Lower lobe of right lung (tissue), 2 donors: ENCODE measurements at regions not wholly inside any gene's neighbourhood (a gene's known extent, or its start where the extent isn't known, plus 50 kb on each side); places are given as distances from the start of the nearest gene placed in this dataset.

ENCODE experiments used
- ATAC-seq, 2 donors: fragments of 200-7000 bp; cut with Tn5 transposase; one replicate each; pipeline ENCODE4 v1.9.1; 2020 to 2022; ENCODE audit warnings: mild to moderate bottlenecking in 2 of 2, moderate library complexity in 2 of 2
- DNase-seq: peaks from one replicate; pipeline ENCODE4 v3.0.0-alpha.2; 2020
- H3K27ac ChIP-seq: fragments of 200-600 bp; one replicate; pipeline ENCODE4 v1.8.0; 2022
- H3K27me3 ChIP-seq: fragments of 200-600 bp; one replicate; pipeline ENCODE4 v1.8.0; 2022; ENCODE audit warnings: low read depth
- H3K36me3 ChIP-seq: fragments of 200-600 bp; one replicate; pipeline ENCODE4 v1.8.0; 2022; ENCODE audit warnings: mild to moderate bottlenecking
- H3K4me1 ChIP-seq: fragments of 200-600 bp; one replicate; pipeline ENCODE4 v1.8.0; 2022
- H3K4me3 ChIP-seq: fragments of 200-600 bp; one replicate; pipeline ENCODE4 v1.8.0; 2022; ENCODE audit warnings: mild to moderate bottlenecking
- H3K9me3 ChIP-seq: fragments of 200-600 bp; one replicate; pipeline ENCODE4 v1.8.0; 2022
- intact Hi-C: fragments of 100-400 bp; cut with DNase I; formaldehyde crosslinking; loops from one replicate; pipeline ENCODE4 v1.11.0; 2022
- TF ChIP-seq, protein P1 (sequence below): fragments of 200-600 bp; IDR thresholded peaks from one replicate; pipeline ENCODE4 v1.8.0; 2022; ENCODE audit warnings: antibody characterized with exemption, mild to moderate bottlenecking
- donor health status: DM: no; HTN: yes; CAD: no; lungs with severe emphysema.

DNA sequence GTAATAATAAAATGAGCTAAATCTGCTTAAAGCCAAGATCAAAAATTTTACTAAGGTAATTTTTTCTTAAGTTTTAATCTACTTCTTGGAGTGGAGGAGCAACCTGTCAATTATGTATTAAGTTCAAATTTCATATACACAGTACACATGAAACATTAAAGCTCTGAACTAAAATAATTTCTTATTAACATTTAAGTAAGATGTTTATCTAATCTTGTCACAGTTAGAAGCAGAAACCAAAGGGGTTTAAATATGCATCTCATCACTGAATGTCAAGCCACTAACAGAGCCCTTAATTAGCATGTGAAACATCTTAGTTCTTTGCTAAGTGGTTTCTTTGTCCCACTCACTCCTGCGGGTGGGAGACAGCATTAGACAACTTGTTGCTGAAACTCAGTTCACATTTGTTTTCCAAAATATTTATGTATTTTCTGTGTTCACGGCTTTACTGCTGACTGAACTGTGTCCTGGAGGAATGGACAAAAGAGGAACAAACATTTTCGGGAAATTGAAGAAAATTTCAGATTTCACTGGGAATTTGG, 130.9 kb upstream of the MBL2 start:
- Histone ChIP-seq H3K9me3 (no peaks in the 10 kb centered on the region), H3K4me1 (no peaks in the 10 kb centered on the region), H3K36me3 (no peaks in the 10 kb centered on the region), H3K27me3 (no peaks in the 10 kb centered on the region), H3K4me3 (no peak overlapping the region), H3K27ac (no peak overlapping the region)
- no peak for ATAC-seq
- DNase-seq, result no peak
- intact Hi-C loops, result no loop called here
- TF ChIP-seq, protein P1, sequence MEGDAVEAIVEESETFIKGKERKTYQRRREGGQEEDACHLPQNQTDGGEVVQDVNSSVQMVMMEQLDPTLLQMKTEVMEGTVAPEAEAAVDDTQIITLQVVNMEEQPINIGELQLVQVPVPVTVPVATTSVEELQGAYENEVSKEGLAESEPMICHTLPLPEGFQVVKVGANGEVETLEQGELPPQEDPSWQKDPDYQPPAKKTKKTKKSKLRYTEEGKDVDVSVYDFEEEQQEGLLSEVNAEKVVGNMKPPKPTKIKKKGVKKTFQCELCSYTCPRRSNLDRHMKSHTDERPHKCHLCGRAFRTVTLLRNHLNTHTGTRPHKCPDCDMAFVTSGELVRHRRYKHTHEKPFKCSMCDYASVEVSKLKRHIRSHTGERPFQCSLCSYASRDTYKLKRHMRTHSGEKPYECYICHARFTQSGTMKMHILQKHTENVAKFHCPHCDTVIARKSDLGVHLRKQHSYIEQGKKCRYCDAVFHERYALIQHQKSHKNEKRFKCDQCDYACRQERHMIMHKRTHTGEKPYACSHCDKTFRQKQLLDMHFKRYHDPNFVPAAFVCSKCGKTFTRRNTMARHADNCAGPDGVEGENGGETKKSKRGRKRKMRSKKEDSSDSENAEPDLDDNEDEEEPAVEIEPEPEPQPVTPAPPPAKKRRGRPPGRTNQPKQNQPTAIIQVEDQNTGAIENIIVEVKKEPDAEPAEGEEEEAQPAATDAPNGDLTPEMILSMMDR, result no peak

DNA sequence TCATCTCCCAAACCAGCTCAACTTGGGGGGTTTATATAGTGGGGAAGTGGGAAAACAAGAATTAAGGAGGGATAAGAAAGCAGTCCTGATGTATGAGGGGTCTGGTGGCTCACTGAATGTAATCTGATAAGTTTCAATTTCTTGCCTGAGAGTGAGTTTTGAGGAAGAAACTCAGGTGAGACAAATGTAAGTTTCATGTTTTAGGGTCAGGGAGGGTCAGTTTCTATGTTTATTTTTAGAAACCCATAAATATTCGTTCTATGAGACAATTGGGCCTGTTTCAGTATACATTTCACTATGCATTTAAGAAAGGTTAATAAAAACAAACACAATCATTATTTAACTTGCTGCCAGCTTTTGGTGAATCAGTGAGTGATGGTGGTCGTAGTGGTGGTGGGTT, 128.0 kb upstream of the MBL2 start:
- TF ChIP-seq, protein P1, result no peak
- no peak overlapping the region for H3K4me3 ChIP-seq
- DNase-seq (no peak), ATAC-seq (no peak)
- no peaks in the 10 kb centered on the region for H3K36me3 ChIP-seq
- no peaks in the 10 kb centered on the region for H3K4me1 ChIP-seq
- intact Hi-C loops, result no loop called here
- H3K27me3 ChIP-seq, result no peaks in the 10 kb centered on the region
- H3K9me3 ChIP-seq, result no peaks in the 10 kb centered on the region
- H3K27ac ChIP-seq, result no peak overlapping the region

DNA sequence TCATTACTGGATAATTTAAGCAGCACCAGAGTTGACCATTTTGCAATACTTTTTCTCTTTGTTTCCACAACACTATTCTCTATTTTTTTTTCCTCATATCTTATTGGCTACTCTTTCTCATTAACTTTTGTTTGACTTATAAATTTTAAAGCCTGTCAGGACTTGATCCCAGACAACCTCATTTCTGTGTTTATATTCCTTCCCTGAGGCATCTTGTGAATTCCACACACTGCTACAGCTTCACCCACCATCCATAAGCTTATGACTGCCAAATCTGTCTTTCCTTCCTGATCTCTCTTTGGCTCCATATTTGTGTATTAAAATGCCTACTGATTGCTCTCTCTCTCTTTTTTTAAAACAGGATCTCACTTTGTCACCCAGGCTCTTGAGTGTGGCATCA, 124.6 kb upstream of the MBL2 start:
- Histone ChIP-seq H3K9me3 (no peaks in the 10 kb centered on the region), H3K4me3 (no peak overlapping the region), H3K27me3 (no peaks in the 10 kb centered on the region), H3K36me3 (no peaks in the 10 kb centered on the region), H3K27ac (no peak overlapping the region), H3K4me1 (no peaks in the 10 kb centered on the region)
- ATAC-seq (no peak), DNase-seq (no peak)
- TF ChIP-seq, protein P1, result no peak
- intact Hi-C loops, result no loop called here

DNA sequence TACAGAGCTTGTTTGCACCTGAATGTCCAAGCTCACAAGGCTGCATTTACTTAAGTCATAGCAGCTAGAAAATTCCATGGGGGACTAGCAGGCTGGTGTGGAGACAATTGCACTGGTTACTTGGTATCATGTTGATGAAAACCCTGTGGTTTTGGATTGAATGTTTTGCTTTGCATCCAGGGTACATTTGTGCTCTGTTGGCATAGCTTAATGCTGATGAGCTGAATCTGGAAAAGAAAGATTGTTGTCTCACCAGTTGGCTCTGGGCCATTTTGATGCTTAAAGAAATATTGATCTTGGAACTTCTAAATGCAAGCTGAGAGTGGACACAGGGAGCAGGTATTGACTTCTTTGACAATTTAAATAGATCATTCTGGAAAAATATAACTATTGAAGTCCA, 122.5 kb upstream of the MBL2 start:
- ATAC-seq, result no peak
- H3K36me3 ChIP-seq, result no peaks in the 10 kb centered on the region
- TF ChIP-seq, protein P1, result no peak
- H3K4me3 ChIP-seq, result no peak overlapping the region
- H3K27ac ChIP-seq, result no peak overlapping the region
- intact Hi-C loops, result no loop called here
- no peaks in the 10 kb centered on the region for H3K9me3 ChIP-seq
- no peaks in the 10 kb centered on the region for H3K27me3 ChIP-seq
- no peak for DNase-seq
- no peaks in the 10 kb centered on the region for H3K4me1 ChIP-seq

DNA sequence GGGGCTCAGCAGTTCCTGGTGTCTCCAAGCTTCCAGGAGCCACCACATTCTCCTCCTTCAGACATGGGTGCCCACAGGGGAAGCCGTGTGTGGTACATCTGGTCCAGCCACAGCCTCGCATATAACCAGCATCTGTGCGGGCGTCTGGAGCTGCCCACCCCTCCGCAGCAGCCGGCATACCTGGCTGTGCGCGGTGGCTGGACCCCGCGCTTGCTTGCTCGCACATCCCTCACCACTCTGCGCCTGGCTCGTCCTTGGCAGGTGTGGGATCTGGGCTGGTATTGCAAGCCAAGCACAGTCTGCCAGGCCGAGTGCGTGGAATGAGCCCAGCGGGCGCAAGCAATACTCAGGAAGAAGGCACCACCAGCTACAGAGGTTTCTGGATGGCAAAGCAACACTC, 117.7 kb upstream of the MBL2 start:
- ATAC-seq, result peak in 1 of 2 donors; percentile 19

More for the DNA sequence above, 117.7 kb upstream of the MBL2 start:
- TF ChIP-seq, protein P1, result no peak
- Histone ChIP-seq H3K27ac (no peak overlapping the region), H3K27me3 (no peaks in the 10 kb centered on the region), H3K4me3 (no peak overlapping the region), H3K4me1 (no peaks in the 10 kb centered on the region), H3K36me3 (no peaks in the 10 kb centered on the region), H3K9me3 (no peaks in the 10 kb centered on the region)
- intact Hi-C loops, result no loop called here
- DNase-seq, result no peak
